ENCODE measurements at regions not wholly inside any gene's neighbourhood (a gene's known extent, or its start where the extent isn't known, plus 50 kb on each side); places are given as distances from the start of the nearest gene placed in this dataset.

DNA sequence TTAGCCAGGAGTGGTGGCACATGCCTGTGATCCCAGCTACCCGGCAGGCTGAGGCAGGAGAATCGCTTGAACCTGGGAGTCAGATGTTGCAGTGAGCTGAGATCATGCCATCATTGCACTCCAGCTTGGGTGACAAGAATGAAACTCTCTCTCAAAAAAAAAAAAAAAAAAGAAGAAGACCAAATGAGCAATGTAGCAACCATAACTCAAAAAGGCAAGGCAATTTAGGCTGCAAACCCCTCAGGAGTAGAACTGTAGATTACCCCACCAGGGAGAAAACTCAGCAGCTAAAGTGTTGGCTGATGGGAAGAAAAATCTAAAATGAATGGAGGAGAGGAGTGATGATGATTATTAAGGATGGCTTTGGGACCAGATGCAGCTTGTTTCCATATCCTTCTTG lies 256.7 kb upstream of the UBASH3B start:
- no peak for DNase-seq

DNA sequence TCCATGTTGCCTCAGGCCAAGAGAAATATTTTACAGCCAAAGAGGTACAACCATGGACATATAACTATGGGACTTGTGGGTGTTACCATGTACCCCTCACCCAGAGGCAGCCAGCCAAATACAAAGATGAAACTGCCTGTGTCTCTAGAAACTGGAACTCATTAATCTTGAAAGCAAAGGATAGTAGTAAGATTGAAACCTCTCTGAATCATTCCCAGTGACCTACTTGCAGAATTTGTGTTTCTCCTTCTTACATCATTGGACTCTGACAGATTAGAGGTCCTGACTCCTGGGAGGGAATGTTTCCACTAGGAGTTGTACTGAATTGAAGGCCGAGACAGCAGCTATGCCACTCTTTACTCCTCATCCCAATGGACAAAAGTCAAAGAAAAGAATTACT lies 257.4 kb upstream of the UBASH3B start:
- DNase-seq, result no peak

DNA sequence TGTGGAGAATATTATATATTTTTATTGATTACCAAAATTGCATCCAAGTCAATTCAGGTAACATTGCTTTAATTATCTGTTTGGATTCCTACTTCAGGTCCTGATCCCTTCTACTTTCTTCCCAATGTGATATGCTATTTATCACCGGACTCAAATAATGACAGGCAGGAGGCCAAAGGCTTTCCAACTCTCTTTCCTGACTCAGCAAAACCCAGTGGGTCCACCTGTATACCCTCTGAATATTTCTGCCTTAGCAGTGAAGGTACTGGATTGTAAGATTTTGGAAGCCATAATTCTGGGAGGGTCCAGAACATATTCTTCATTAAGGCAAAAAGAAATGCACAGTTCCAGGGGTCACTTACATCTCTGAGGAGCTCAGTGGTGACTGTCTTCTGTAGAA lies 260.2 kb upstream of the UBASH3B start:
- no peak for DNase-seq

DNA sequence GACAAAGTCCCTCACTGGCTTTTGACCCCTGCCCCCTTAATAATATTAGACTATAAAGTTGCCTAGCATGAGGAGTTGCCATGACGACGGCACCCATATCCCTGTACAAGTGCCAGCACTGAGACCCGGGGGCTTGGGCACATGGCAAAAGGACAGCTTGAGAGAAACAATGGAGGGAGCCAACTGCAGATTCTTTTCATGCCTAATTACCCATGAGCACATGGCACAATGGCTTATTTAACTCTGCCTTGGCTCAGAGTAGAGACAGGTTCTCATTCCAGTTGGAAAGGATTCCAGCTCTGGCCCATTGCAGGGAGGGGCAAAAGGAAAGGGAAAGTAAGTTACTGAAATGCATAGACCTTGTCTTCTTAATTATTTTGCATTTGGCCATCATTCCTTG lies 261.2 kb upstream of the UBASH3B start:
- DNase-seq, result no peak

DNA sequence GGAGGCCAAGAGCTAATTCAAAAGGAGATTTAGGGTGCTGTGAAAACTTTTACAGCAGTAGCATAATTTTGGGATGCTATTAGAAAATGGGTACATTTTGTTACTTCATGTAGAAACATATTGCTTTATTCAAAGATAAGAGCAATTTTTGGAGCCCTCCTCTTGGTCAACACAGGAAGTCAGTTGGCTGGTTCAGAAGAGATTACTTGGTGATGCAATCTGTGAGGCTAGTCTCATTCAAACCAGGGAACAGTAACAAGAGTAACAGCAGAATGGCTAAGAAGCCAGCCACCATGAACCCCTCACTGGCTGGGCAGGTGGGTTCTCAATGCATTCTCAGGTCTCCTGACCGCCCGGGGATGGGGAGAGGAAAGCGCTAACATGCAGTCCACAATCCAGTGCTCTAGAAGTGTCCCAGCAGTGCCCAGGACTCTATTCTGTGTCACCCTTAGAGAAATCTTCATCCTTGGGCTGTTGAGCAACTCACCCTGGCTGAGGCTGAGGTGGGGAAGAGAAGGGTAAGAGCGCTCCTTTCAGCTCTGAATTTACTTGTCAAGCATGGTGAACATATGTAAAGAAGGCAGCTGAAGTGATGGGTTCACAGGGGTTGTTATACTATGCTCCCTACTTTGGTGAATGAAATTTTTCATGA lies 262.2 kb upstream of the UBASH3B start:
- no peak for DNase-seq

DNA sequence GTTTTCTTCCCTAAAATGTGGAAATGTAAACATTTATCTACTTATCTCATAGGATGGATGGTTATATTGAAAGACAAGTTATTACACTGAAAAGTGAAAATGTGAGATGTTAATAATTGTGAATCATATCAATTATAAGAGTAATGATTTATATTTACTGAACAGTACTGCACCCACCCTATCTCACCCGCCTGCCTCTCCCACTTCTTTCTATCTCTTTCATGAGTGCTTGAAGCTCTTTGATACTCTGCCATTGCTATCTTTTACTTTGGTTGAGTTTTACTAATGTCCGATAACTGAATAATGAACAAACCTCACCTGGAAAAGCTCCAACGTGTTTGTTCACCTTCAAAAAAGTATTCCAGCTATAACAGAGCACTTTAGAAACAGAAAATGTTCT lies 263.0 kb upstream of the UBASH3B start:
- DNase-seq, result no peak

DNA sequence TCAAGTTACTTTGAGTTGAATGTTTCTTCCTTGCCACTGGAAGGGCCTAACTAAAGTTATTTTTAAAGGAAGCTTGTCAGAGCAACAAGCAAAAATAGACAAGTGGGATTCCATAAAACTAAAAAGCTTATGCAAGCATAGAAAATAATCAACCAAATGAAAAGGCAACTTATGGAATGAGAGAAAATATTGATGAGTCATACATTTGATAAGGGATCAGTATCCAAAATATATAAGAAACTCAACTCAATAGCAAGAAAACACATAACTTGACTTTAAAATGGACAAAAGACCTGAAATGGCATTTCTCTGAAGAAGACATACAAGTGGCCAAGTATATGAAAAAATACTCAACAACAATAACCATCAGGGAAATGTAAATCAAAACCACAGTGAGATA lies 264.5 kb upstream of the UBASH3B start:
- no peak for DNase-seq

DNA sequence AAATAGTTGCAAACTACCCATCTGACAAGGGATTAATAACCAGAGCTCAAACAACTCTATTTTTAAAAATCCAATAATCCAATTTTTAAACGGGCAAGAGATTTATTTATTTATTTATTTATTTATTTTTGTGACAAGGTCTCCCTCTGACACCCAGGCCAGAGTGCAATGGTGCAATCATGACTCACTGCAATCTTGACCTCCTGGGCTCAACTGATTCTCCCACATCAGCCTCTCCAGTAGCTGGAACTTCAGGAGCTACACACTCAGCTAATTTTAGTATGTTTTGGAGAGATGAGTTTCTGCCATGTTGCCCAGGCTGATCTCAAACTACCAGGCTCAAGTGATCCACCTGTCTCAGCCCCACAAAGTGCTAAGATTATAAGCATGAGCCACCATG lies 267.2 kb upstream of the BLID start:
- no peak for DNase-seq

DNA sequence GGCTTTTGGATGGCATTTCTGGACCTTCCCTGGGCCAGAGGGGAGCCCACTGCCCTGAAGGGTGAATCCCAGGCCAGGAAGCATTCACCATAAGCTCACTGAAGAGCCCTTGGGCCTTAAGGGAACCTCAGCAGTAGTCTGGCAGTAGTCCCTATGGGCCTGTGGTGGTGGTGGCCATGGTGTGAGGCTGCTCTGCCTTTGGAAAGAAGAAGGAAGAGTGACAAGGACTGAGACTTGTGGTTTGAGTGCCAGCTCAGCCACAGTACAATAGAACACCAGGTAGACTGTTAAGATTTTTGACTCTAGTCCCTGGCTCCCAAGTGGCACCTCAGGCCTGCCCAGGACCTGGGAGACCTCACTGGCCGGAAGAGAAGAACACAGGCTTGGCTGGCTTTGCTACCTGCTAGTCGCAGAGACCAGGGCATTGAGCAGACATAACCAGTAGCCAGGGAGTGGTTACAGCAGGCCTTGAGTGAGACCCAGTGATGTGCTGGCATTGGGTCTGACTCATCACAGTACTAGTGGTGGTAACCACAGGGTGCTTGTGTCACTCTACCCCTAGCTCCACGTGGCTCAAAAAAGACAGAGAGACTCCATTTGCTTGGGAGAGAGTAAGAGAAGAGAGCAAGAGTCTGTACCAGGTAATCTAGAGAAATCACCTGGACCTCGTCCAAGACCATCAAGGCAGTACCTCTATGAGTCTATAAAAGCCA lies 259.8 kb upstream of the BLID start:
- DNase-seq, result no peak

DNA sequence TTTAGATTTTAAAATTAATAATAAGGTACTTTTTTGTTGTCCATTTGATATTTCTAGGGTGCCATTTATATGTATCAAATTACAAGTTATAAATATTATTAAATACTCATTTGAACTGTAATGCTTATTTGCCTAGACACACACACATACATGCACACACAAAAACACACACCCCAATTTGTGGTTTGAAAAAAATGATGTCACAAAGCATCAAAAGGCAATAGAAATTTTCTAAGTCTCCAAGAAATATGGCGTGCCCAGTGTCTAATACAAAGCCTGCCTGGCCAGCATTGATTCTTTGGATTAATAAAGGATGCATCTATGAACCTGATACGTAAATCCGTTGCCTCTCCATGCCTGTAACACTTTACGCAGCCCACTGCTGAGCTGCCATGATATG lies 252.8 kb upstream of the BLID start:
- no peak for DNase-seq

DNA sequence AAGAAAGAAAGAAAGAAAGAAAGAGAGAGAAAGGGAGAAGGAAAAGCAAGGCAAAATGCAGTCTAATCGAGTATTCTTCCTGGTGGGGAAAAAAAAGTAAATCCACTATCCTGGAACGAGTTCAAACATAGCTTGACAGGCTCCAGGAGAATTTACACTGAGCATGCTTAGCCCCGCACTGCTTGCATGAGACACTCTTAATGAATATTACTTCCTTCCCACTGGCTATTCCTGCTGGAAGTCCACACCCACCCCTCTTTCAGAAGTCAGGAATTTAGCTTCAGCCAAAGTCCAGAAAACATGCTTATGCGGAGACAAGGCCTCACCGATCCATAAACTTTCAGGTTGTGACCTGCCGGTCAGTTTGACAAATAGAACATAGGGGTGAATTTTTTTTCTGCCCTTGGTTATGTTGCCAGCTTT lies 251.8 kb upstream of the BLID start:
- no peak for DNase-seq

DNA sequence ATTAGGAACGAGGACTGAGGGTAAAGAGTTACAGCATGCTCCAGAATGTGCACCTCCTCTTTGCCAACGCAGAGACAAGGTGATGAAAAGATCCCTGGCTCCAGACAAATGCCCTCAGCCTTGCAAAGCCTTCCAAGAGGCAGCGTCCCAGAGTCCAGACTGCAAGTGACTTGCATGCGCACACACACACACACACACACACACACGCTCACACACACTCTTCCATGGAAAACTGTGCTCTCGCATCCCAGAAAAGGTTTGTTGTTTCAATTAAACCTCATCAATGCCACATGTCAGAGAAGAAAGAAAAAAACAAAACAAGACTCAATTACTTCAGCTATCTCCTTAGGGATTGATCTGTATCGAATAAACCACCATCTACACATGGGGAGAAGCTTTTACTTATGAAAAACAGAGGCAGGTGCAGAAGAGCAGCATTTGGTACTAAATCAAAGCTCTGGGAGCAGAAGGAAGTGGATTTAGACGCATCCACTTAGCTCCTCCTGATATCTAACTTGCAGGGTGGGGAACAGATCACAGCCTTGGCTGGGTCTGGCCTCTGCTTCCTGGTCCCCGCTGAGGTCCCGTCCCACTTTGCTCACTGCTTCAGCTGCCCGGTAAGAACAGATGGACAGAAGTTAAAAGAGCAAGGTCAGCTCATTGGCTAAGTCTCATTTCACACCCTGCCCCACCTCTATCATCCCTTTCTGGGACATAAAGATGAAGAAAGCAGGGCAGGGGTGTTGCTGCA lies 249.8 kb upstream of the BLID start:
- DNase-seq, result no peak

DNA sequence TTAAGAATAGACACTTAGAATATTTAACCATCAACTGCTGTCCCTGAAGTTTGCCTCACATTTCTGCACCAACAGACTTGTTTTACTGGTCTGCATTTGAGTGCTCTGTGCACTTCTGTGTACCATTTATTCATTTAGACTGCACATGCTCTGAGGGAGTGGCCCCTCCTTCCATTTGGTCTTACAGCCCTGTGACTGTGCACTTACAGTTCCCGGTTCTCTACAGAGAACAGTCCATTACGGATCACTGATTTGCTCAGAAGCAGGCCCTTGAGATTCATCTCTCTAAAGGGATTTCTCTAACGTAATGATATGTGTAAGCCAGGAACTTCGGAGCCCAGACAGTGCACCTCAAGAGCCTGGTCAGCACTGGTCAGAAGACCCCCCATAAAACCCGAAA lies 247.3 kb upstream of the BLID start:
- DNase-seq, result no peak

DNA sequence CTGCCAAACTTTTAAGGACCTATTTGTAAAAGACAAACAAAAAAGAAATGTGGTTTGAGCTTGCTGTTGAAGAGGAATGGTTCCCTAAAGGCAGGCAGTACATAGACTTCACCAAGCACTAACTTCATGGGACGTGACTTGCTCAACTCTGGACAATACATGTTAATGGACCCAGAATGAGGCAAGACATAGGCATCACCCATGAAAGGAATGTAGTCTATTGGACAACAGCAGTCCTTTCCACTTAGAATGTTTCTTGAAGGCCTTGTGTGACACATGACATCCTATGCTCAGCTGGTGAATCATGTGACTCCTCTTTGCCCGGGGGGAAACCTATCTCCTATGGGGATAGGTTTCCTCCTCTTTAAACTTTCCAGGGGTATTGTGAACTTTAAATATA lies 246.4 kb upstream of the BLID start:
- no peak for DNase-seq

DNA sequence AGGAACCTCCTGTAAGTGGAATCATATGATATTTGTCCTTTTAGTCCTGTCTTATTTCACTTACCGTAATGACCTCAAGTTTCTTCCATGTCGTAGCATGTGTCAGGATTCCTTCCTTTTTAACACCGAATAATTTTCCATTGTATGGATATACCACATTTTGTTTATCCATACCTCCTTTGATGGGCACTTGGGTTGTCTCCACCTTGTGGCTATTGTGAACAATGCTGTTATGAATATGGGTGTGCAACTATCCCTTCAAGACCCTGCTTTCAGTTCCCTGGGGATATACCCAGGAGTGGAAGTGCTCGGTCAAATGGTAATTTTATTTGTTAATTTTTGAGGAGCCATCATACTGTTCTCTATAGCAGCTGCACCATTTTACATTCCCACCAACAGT lies 244.9 kb upstream of the BLID start:
- no peak for DNase-seq

DNA sequence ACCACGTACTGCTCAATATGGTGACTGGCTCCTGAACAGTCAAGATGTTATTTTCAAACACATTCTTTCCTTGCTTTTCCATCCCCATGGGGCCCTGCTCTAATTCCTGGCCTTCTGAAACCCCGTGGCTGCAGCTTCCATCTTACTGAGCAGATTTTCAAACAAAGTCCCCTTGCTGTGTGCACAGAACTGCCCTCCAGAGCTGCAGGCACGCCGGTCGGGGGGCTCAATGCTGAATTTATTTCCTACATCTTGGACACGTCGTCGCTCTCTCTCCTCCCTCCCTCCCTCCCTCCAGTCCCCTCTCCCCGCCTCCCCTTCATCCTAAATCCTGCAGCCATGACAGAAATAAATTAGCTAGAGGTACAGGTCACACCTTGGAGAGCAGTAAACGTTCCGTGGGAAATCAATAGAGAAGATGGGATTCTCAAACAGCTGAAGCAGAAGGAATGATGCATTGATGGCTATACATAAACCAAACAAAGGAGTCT lies 243.1 kb upstream of the BLID start:
- DNase-seq, result no peak

DNA sequence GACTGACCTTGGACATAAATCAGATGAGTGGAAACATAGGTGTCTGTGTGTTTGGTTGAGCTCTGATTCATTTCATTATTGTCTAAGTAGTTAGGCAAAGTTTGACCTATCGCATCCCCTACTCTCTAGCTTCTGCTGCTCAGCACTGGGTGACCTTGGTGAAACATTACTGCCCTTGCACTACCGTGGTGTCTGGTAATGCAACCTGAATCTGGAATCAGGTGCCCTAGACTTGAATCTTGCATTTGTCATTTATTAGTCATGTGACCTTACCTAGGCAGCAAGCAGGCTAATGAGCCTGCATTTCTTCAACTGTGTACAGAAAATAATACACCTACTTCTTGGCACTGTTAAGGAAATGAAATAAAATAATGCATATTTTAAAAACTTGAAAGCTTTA lies 242.3 kb upstream of the BLID start:
- DNase-seq, result no peak

DNA sequence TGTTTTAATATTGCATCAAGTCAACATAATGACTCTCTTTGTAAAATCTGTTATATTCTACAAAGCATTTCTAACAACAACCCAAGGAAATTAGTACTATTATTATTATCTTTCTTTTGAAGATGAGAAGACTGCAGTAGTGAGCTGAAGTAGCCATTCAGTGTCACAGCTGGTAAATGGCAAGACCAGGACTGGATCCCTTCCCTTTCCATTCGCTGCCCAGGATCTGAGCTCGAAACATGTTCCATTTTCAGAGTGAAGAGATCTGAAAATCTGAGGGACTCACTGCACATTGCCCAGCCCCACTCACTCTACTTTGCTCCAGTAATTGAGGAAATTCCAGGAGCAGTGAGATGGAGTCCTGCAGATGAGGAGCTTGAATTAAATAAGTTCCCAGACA lies 240.0 kb upstream of the BLID start:
- no peak for DNase-seq

DNA sequence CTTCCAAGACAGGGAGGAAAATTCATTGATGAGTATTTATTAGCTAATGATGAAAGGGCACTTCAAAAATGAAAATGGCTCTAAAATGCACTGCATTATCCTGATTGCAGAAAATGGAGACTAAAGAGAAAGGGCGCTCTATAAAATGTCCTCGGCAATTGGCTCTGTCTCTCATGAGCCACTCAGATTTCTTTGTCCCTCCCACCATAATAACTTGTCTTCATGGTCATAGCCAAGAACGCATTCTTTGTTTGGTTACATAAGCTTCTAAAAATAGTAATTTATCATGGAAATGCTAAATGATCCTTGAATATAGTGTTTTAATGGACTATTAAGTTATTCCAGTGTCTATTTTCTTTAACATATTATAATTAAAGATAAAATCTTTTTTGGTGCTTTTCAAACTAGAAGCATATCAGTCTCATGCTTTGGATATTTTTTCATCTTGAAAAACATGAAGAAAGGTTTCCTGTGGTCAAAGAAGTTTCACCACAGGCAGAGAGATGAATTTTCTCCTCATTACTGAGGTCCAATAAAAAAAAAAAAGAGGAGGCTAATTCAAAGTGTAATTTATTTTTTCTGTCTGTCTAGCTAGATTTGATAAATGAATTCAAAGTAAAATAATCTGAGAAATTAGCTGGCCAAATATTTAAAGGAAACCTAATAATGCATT lies 238.1 kb upstream of the BLID start:
- DNase-seq, result no peak

DNA sequence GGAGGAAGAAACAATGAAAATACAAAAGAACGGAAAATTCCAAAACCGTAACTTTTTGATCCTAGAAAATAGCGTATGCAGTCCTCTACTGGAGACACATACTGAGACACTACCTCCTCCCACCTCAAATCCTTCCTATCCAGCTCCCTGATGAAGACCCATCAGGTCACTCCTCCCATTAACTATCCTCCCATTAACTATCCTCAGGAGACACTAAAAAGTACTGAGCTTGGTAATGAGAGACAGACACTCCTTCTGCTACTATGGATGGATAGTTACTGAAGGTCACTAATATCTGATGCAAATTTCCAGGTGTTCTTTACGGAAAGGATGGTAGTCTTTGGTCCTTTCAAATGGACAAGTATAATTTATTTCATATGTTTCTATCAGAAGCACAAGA lies 237.5 kb upstream of the BLID start:
- no peak for DNase-seq

DNA sequence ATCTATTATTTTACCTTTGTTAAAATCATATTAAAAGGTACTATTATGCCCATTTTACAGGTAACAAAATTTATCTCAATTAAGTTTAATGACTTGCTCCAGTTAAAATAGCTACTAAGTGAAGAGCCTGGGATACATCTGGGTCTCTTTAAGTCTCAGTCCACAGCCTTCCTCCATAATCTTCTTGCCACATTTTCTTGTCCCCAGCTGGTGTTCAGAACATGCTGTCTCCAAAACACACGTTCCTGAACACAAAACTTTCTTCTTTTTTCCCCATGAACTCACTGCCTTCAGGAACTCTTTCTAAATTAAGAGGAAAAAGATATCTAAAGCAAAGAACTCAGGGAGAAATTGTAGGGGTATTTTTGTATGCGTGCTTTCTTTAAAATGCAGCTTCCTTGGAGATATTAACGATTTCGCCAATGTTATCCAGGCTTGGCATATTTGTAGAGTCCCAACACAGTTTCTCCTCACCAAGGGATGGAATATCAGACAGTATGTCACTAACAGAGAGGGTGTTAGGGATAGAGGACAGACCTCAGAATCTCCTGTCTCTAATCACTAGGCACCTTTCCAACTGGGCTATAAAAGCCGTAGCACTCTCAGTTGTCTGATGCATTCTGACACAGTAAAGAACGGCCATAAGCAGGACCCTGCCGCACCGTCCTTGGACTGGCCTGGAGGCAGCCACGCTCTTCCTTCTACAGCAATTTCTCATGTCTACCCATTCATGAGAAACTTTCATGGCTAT lies 232.8 kb upstream of the BLID start:
- DNase-seq, result no peak

DNA sequence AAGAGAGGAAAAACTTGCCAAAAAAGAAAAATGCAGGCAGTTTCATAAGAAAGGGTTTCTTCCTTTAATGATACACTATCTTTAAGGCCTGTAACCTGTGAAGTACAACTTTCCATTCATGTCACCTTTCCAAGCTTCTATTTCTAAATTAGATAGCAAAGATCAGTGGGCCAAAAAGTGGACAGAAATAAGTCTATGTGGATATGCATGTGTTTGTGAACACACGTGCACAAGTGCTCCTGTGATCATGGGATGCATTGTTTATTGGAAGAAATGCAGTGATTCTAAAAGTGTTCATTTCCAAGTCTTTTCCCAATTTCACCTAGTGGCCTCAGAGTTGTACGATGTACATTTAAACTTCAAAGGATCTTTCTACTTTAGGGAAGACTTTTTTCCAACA lies 230.0 kb upstream of the BLID start:
- no peak for DNase-seq

DNA sequence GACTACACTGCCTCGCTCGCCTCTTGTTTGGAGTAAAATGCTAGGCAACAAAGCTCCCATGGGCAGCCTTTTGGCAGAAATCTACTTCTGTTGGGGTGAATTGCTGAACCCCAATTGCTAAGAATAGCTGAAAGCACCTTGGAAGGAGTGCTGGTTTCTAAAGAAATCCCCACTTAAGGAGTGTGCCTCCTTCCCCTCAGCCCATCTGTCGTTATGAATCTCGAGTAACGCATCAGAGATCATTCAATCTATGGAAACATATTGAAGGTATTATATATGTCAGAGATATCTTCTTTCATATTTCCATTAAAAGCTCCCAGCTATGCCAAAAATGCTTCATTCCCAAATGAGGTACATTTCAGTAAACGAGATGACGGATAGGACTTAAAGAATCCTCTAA lies 229.6 kb upstream of the BLID start:
- no peak for DNase-seq

All from CD4-positive, alpha-beta T cell treated with Interleukin-6 for 4 hours (primary cell).